ENCODE measurements at regions not wholly inside any gene's neighbourhood (a gene's known extent, or its start where the extent isn't known, plus 50 kb on each side); places are given as distances from the start of the nearest gene placed in this dataset.

- TF ChIP-seq, protein P1, sequence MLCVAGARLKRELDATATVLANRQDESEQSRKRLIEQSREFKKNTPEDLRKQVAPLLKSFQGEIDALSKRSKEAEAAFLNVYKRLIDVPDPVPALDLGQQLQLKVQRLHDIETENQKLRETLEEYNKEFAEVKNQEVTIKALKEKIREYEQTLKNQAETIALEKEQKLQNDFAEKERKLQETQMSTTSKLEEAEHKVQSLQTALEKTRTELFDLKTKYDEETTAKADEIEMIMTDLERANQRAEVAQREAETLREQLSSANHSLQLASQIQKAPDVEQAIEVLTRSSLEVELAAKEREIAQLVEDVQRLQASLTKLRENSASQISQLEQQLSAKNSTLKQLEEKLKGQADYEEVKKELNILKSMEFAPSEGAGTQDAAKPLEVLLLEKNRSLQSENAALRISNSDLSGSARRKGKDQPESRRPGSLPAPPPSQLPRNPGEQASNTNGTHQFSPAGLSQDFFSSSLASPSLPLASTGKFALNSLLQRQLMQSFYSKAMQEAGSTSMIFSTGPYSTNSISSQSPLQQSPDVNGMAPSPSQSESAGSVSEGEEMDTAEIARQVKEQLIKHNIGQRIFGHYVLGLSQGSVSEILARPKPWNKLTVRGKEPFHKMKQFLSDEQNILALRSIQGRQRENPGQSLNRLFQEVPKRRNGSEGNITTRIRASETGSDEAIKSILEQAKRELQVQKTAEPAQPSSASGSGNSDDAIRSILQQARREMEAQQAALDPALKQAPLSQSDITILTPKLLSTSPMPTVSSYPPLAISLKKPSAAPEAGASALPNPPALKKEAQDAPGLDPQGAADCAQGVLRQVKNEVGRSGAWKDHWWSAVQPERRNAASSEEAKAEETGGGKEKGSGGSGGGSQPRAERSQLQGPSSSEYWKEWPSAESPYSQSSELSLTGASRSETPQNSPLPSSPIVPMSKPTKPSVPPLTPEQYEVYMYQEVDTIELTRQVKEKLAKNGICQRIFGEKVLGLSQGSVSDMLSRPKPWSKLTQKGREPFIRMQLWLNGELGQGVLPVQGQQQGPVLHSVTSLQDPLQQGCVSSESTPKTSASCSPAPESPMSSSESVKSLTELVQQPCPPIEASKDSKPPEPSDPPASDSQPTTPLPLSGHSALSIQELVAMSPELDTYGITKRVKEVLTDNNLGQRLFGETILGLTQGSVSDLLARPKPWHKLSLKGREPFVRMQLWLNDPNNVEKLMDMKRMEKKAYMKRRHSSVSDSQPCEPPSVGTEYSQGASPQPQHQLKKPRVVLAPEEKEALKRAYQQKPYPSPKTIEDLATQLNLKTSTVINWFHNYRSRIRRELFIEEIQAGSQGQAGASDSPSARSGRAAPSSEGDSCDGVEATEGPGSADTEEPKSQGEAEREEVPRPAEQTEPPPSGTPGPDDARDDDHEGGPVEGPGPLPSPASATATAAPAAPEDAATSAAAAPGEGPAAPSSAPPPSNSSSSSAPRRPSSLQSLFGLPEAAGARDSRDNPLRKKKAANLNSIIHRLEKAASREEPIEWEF (IDR thresholded peaks at IDR 0.05; ENCODE audit: insufficient replicate concordance, low read depth, low read length): no peak
Observed at GRCh38 chr2:34731292-34731691, 1132.2 kb upstream of the FAM98A start (continued).

GRCh38 chr2:34729845-34730244 lies 1130.7 kb upstream of the FAM98A start:
- Histone ChIP-seq H4K20me1 (ENCODE audit: control insufficient read depth, insufficient read depth) (no peaks in the 10 kb centered on the region), H3K27me3 (replicated peaks in 1 of 2; ENCODE audit: control insufficient read depth in 2 of 2, insufficient read depth in 2 of 2, low read length in 1 of 2) (no peaks in the 10 kb centered on the region), H3K79me2 (ENCODE audit: control insufficient read depth, insufficient read depth, low read length) (no peaks in the 10 kb centered on the region), H3K9ac (ENCODE audit: control insufficient read depth, insufficient read depth, low read length) (no peak overlapping the region), H3K27ac (ENCODE audit: control insufficient read depth, insufficient read depth) (no peak overlapping the region), H3K4me1 (ENCODE audit: control insufficient read depth, insufficient read depth, low read length) (no peaks in the 10 kb centered on the region), H3K36me3 (ENCODE audit: control insufficient read depth in 2 of 2, insufficient read depth in 2 of 2, low read length in 1 of 2) (no peaks in the 10 kb centered on the region), H3K4me3 (no peak overlapping the region), H3K9me3 (replicated peaks; ENCODE audit: control insufficient read depth, insufficient read depth, low read length) (no peaks in the 10 kb centered on the region), H3K4me2 (ENCODE audit: control insufficient read depth, insufficient read depth) (no peak overlapping the region), H2AFZ (ENCODE audit: control insufficient read depth, low read depth, low read length) (no peak overlapping the region)
- BruUV-seq (replicated peaks): no TSS peak
- 0% methylated on average over 2 of the region's 2 CpGs for WGBS (ENCODE audit: insufficient coverage, insufficient replicate concordance, low lambda C conversion rate, missing lambda C conversion rate)
- POLR2A ChIA-PET: no interaction called here
- RAD21 ChIA-PET (ENCODE audit: unreplicated experiment): interaction anchor here (1.1 to 1.6 kb wide), 2 partner anchors 10 to 65 kb away, joined by 3 read pairs; no protein-coding TSS in a partner anchor
- TF ChIP-seq ZNF274 (IDR thresholded peaks at IDR 0.05; ENCODE audit: insufficient read depth, insufficient read length): no peak
- no peak for TF ChIP-seq NBN (IDR thresholded peaks at IDR 0.05)
- TF ChIP-seq BRCA1 (IDR thresholded peaks at IDR 0.05; ENCODE audit: low read depth, low read length): no peak
- TF ChIP-seq, protein P2, sequence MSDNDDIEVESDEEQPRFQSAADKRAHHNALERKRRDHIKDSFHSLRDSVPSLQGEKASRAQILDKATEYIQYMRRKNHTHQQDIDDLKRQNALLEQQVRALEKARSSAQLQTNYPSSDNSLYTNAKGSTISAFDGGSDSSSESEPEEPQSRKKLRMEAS (IDR thresholded peaks at IDR 0.05; ENCODE audit: low read depth, low read length): no peak
- TF ChIP-seq HSF1 (IDR thresholded peaks at IDR 0.05; ENCODE audit: low read depth, low read length): no peak
- TF ChIP-seq FOS (IDR thresholded peaks at IDR 0.05; ENCODE audit: borderline replicate concordance, extremely low read depth, insufficient read length): no peak
- no peak for TF ChIP-seq ZNF207 (IDR thresholded peaks at IDR 0.05; ENCODE audit: borderline replicate concordance)
- TF ChIP-seq BCL11A (IDR thresholded peaks at IDR 0.05; ENCODE audit: low read depth, low read length): no peak
- DNase-seq (ENCODE audit: low read depth, low spot score): no peak
- FAIRE-seq: no peak
- ATAC-seq: no peak
- intact Hi-C loops (cut with micrococcal nuclease; ENCODE audit: unreplicated experiment) (loop anchor here (10.0 kb wide), 1 partner anchor 465 kb away; no protein-coding TSS in a partner anchor), in situ Hi-C loops (cut with MboI) (no loop called here)
- CTCF ChIA-PET: interaction anchor here (0.6 to 1.7 kb wide), 2 partner anchors 9 to 68 kb away, joined by 3 to 5 read pairs; no protein-coding TSS in a partner anchor
- SMC1A ChIA-PET (ENCODE audit: uncharacterized antibody, unreplicated experiment): interaction anchor here (0.6 to 1.6 kb wide), 4 partner anchors 8 to 1054 kb away, joined by 3 to 8 read pairs (median 4); no protein-coding TSS in a partner anchor

Data from GM12878 (cell line).